ENCODE measurements at regions not wholly inside any gene's neighbourhood (a gene's known extent, or its start where the extent isn't known, plus 50 kb on each side); places are given as distances from the start of the nearest gene placed in this dataset.

- TF ChIP-seq ZFP3 (CRISPR knock-in tag; IDR thresholded peaks at IDR 0.05) (no peak), CREB5 (CRISPR knock-in tag; IDR thresholded peaks at IDR 0.05; ENCODE audit: low read depth) (no peak), TOX (CRISPR knock-in tag; IDR thresholded peaks at IDR 0.05; ENCODE audit: borderline replicate concordance) (no peak), PATZ1 (CRISPR knock-in tag; IDR thresholded peaks at IDR 0.05; ENCODE audit: borderline replicate concordance) (no peak), CSDC2 (CRISPR knock-in tag; IDR thresholded peaks at IDR 0.05) (no peak), GLIS3 (CRISPR knock-in tag; IDR thresholded peaks at IDR 0.05) (no peak), ARNTL (CRISPR knock-in tag; IDR thresholded peaks at IDR 0.05; ENCODE audit: borderline replicate concordance, low read depth) (no peak), ZFP30 (CRISPR knock-in tag; IDR thresholded peaks at IDR 0.05) (no peak), OSR1 (CRISPR knock-in tag; IDR thresholded peaks at IDR 0.05) (no peak), ESRRG (CRISPR knock-in tag; IDR thresholded peaks at IDR 0.05) (no peak), SNAI2 (CRISPR knock-in tag; IDR thresholded peaks at IDR 0.05) (no peak)
Measured at GRCh38 chr18:30545393-30545792, 497.1 kb downstream of the DSC3 start.

All from SK-N-SH treated with all-trans-retinoic acid at 6 μM for 48 hours (cell line).